HepG2 (cell line): ENCODE measurements at regions not wholly inside any gene's neighbourhood (a gene's known extent, or its start where the extent isn't known, plus 50 kb on each side); places are given as distances from the start of the nearest gene placed in this dataset.

Experiments
- CEBPG ChIP-seq: IDR thresholded peaks from 2 replicates; pipeline ENCODE4 v1.6.1; 2016
- CTCF ChIP-seq: sonication (generic); formaldehyde crosslinking; IDR thresholded peaks from 2 replicates; pipeline ENCODE4 v1.5.0; 2020; ENCODE audit warnings: mild to moderate bottlenecking, missing genetic modification reagents, moderate library complexity
- GTF2F1 ChIP-seq: fragments of 150-350 bp; IDR thresholded peaks from 2 replicates; pipeline ENCODE4 v1.6.1; 2014; ENCODE audit warnings: low read length
- GZF1 ChIP-seq: sonication (generic); formaldehyde crosslinking; IDR thresholded peaks from 2 replicates; pipeline ENCODE4 v1.5.1; 2020; ENCODE audit warnings: mild to moderate bottlenecking, missing genetic modification reagents
- IRF2 ChIP-seq: IDR thresholded peaks from 2 replicates; pipeline ENCODE4 v1.6.1; 2018; ENCODE audit warnings: missing genetic modification reagents, missing compliant biosample characterization
- KLF6 ChIP-seq: IDR thresholded peaks from 2 replicates; pipeline ENCODE4 v1.8.0; 2016; ENCODE audit warnings: missing biosample characterization, missing genetic modification reagents
- POLR2AphosphoS5 ChIP-seq: IDR thresholded peaks from 2 replicates; pipeline ENCODE4 v1.6.1; 2012; ENCODE audit warnings: low read depth, low read length
- PRDM4 ChIP-seq: sonication (generic); formaldehyde crosslinking; IDR thresholded peaks from 2 replicates; pipeline ENCODE4 v1.9.0; 2021; ENCODE audit warnings: missing genetic modification reagents, borderline replicate concordance
- ZKSCAN1 ChIP-seq: fragments of 150-350 bp; IDR thresholded peaks from 2 replicates; pipeline ENCODE4 v1.6.1; 2014; ENCODE audit warnings: low read length

- TF ChIP-seq POLR2AphosphoS5: no peak
- TF ChIP-seq PRDM4 (CRISPR knock-in tag): no peak
- no peak for TF ChIP-seq GZF1 (CRISPR knock-in tag)
- TF ChIP-seq ZKSCAN1: no peak
- no peak for TF ChIP-seq CEBPG
- no peak for TF ChIP-seq KLF6 (CRISPR knock-in tag)
- TF ChIP-seq IRF2 (CRISPR knock-in tag): no peak
- TF ChIP-seq GTF2F1: no peak
- TF ChIP-seq CTCF (CRISPR knock-in tag): no peak
Measured at GRCh38 chr1:38433084-38433722, 386.6 kb upstream of the POU3F1 start.
